ENCODE measurements at regions not wholly inside any gene's neighbourhood (a gene's known extent, or its start where the extent isn't known, plus 50 kb on each side); places are given as distances from the start of the nearest gene placed in this dataset.

- ATAC-seq (no peak), DNase-seq (no peak)
- TF ChIP-seq CTCF (IDR thresholded peaks at IDR 0.05), result no peak
- no peaks in the 10 kb centered on the region for H3K27me3 ChIP-seq
- H3K4me3 ChIP-seq, result no peak overlapping the region
- H3K36me3 ChIP-seq, result peaks cover 0 to 32% of the 10 kb centered on the region in 2 donors
- H3K4me1 ChIP-seq, result no peaks in the 10 kb centered on the region
- intact Hi-C loops (cut with DNase I), result no loop called here
- H3K27ac ChIP-seq, result no peak overlapping the region
- H3K9me3 ChIP-seq, result no peaks in the 10 kb centered on the region
Measured at GRCh38 chr6:144576871-144577270, 291.7 kb downstream of the UTRN start.

GRCh38 chr6:144578385-144579350 is 293.5 kb downstream of the UTRN start:
- Histone ChIP-seq H3K4me1 (peaks cover 10 to 18% of the 10 kb centered on the region in 2 donors), H3K27me3 (no peaks in the 10 kb centered on the region), H3K36me3 (peaks cover 0 to 28% of the 10 kb centered on the region in 2 donors), H3K9me3 (no peaks in the 10 kb centered on the region), H3K27ac (no peak overlapping the region), H3K4me3 (no peak overlapping the region)
- intact Hi-C loops (cut with DNase I), result no loop called here
- TF ChIP-seq CTCF (IDR thresholded peaks at IDR 0.05), result no peak
- DNase-seq, result no peak
- no peak for ATAC-seq

- intact Hi-C loops (cut with DNase I), result loop anchor here in 1 of 2 donors (10.0 kb wide), 1 partner anchor 355 kb away; no protein-coding TSS in a partner anchor
- no peak for TF ChIP-seq CTCF (IDR thresholded peaks at IDR 0.05)
- DNase-seq, result no peak
Measured at GRCh38 chr6:144580039-144580438, 294.9 kb downstream of the UTRN start.

GRCh38 chr6:144580771-144581170 is 295.6 kb downstream of the UTRN start:
- no peak for ATAC-seq

More at GRCh38 chr6:144580039-144580438, 294.9 kb downstream of the UTRN start:
- peaks cover 0 to 25% of the 10 kb centered on the region in 2 donors for H3K36me3 ChIP-seq
- no peak overlapping the region for H3K27ac ChIP-seq
- H3K27me3 ChIP-seq, result no peaks in the 10 kb centered on the region
- ATAC-seq, result no peak
- H3K9me3 ChIP-seq, result no peaks in the 10 kb centered on the region
- H3K4me1 ChIP-seq, result peaks cover 10 to 22% of the 10 kb centered on the region in 2 donors
- H3K4me3 ChIP-seq, result no peak overlapping the region

More at GRCh38 chr6:144580771-144581170, 295.6 kb downstream of the UTRN start:
- no peak for TF ChIP-seq CTCF (IDR thresholded peaks at IDR 0.05)
- Histone ChIP-seq H3K27ac (no peak overlapping the region), H3K4me1 (peaks cover 10 to 22% of the 10 kb centered on the region in 2 donors), H3K4me3 (no peak overlapping the region), H3K9me3 (no peaks in the 10 kb centered on the region), H3K36me3 (peaks cover 0 to 25% of the 10 kb centered on the region in 2 donors), H3K27me3 (no peaks in the 10 kb centered on the region)
- intact Hi-C loops (cut with DNase I), result loop anchor here in 1 of 2 donors (10.0 kb wide), 1 partner anchor 354 kb away; no protein-coding TSS in a partner anchor
- DNase-seq, result no peak
